Heart right ventricle (tissue), 16 donors: ENCODE measurements at regions not wholly inside any gene's neighbourhood (a gene's known extent, or its start where the extent isn't known, plus 50 kb on each side); places are given as distances from the start of the nearest gene placed in this dataset.
A peak's percentile ranks its signal among the peaks of the same experiment; 100 is the strongest.

Experiments used
- ATAC-seq, 8 donors: fragments of 200-7000 bp; cut with Tn5 transposase; one replicate each; pipeline ENCODE4 v1.9.1; 2020; ENCODE audit warnings: mild to moderate bottlenecking in 8 of 8, moderate library complexity in 8 of 8, moderate number of reproducible peaks in 1 of 8
- DNase-seq, 2 donors: peaks; one replicate each; pipeline ENCODE4 v3.0.0-alpha.2; 2020
- H3K27ac ChIP-seq, 10 donors: fragments of 200-600 bp; sonication (generic) in 2 of 10; one replicate each; pipeline versions ENCODE4 v1.5.0 to v1.8.0; 2020 to 2022; ENCODE audit warnings: mild to moderate bottlenecking in 3 of 10
- H3K27me3 ChIP-seq, 7 donors: fragments of 200-600 bp; one replicate each; pipeline ENCODE4 v1.8.0; 2021 to 2022; ENCODE audit warnings: mild to moderate bottlenecking in 2 of 7
- H3K36me3 ChIP-seq, 9 donors: fragments of 200-600 bp; sonication (generic) in 1 of 9; one replicate each; pipeline versions ENCODE4 v1.5.0 to v1.8.0; 2020 to 2022; ENCODE audit warnings: mild to moderate bottlenecking in 2 of 9
- H3K4me1 ChIP-seq, 9 donors: fragments of 200-600 bp; sonication (generic) in 1 of 9; one replicate each; pipeline versions ENCODE4 v1.5.0 to v1.8.0; 2020 to 2022; ENCODE audit warnings: mild to moderate bottlenecking in 4 of 9
- H3K4me3 ChIP-seq, 10 donors: fragments of 200-600 bp; sonication (generic) in 2 of 10; one replicate each; pipeline versions ENCODE4 v1.5.0 to v1.8.0; 2020 to 2022; ENCODE audit warnings: mild to moderate bottlenecking in 7 of 10, moderate library complexity in 2 of 10
- H3K9me3 ChIP-seq, 11 donors: fragments of 200-600 bp in 10 of 11; sonication (generic) in 2 of 11; one replicate each; pipeline versions ENCODE4 v1.5.0 to v1.8.0; 2013 to 2022; ENCODE audit warnings: mild to moderate bottlenecking in 2 of 11, control low read depth in 1 of 11, moderate library complexity in 1 of 11
- CTCF ChIP-seq, 9 donors: fragments of 200-600 bp; sonication (generic) in 2 of 9; IDR thresholded peaks; one replicate each; pipeline versions ENCODE4 v1.5.0 to v1.8.0; 2021 to 2022; ENCODE audit warnings: antibody characterized with exemption in 9 of 9, mild to moderate bottlenecking in 5 of 9, moderate library complexity in 1 of 9
- WGBS, 2 donors: extraction: QIAGEN DNeasy Blood & Tissue Kit; methylation state at CpG; one replicate each; pipeline ENCODE4 v1.1.7; 2013; ENCODE audit warnings: inconsistent platforms in 1 of 2; 5-methylcytosine and 5-hydroxymethylcytosine counted together
- intact Hi-C, 10 donors: fragments of 100-400 bp; cut with DNase I; formaldehyde crosslinking; loops; one replicate each; pipeline versions ENCODE4 v1.11.1 to v1.14.2; 2022
- donor health status: Arrhythmogenic right ventricular cardiomyopathy.
- donor health status: ischemic (EF 13 %, LVEDD 7.1; RV severe dilation, severe dysfunction).
- donor health status: healthy with polysubstance abuse.
- donor health status: DM: no; HTN: yes; CAD: no.
- donor health status: DM: no; HTN: no; CAD: no.
- donor health status: ischemic (EF 25% LVEDD 6.9; RV normal size, moderate dysfunction).
- donor health status: ischemic (EF 25% LVEDD 5.7; RV mildly dilated, moderate dysfunction).
- donor health status: healthy.
- donor health status: DM: yes; HTN: yes; CAD: no.
- donor health status: Ischemic cardiomyopathy.
- donor health status: ischemic (EF 35%, LVEDD 5.7; RV mildly dilated, moderate dysfunction).
- donor health status: nonischemic (EF 11% LVEDD 7.7; RV severe dilation, severe dysfunction).
- donor health status: DM: yes; HTN: yes; CAD: no.
- donor health status: PGD.
- donor health status: ischemic (EF 29% LVEDD 5.4; RV normal size, mild dysfunction).
- donor health status: nonischemic (EF 23%, LVEDD 6.1; RV moderate dilation, normal function).

GRCh38 chr7:115747174-115747573 is 283.4 kb downstream of the TFEC start:
- no peak for DNase-seq

GRCh38 chr7:115740043-115740442 is 290.5 kb downstream of the TFEC start:
- Histone ChIP-seq H3K4me1 (no peaks in the 10 kb centered on the region), H3K27ac (no peak overlapping the region), H3K36me3 (no peaks in the 10 kb centered on the region), H3K27me3 (no peaks in the 10 kb centered on the region), H3K9me3 (no peaks in the 10 kb centered on the region), H3K4me3 (no peak overlapping the region)
- no peak for ATAC-seq
- TF ChIP-seq CTCF (IDR thresholded peaks at IDR 0.05): no peak
- intact Hi-C loops: no loop called here
- no peak for DNase-seq

More at GRCh38 chr7:115747174-115747573, 283.4 kb downstream of the TFEC start:
- Histone ChIP-seq H3K27ac (no peak overlapping the region), H3K9me3 (no peaks in the 10 kb centered on the region), H3K36me3 (no peaks in the 10 kb centered on the region), H3K4me3 (no peak overlapping the region), H3K27me3 (no peaks in the 10 kb centered on the region), H3K4me1 (no peaks in the 10 kb centered on the region)
- TF ChIP-seq CTCF (IDR thresholded peaks at IDR 0.05): no peak
- intact Hi-C loops: no loop called here
- no peak for ATAC-seq
- WGBS, 2 donors: 60 to 64% methylated on average over 4 of the region's 4 CpGs

- H3K36me3 ChIP-seq: no peaks in the 10 kb centered on the region
- intact Hi-C loops: no loop called here
- ATAC-seq: no peak
- DNase-seq: no peak
- no peaks in the 10 kb centered on the region for H3K4me1 ChIP-seq
- H3K4me3 ChIP-seq: no peak overlapping the region
- H3K9me3 ChIP-seq: no peaks in the 10 kb centered on the region
- no peaks in the 10 kb centered on the region for H3K27me3 ChIP-seq
- TF ChIP-seq CTCF (IDR thresholded peaks at IDR 0.05): no peak
- WGBS, 2 donors: 85 to 86% methylated on average over 3 of the region's 3 CpGs
- H3K27ac ChIP-seq: no peak overlapping the region
Observed at GRCh38 chr7:115734641-115735040, 295.9 kb downstream of the TFEC start.

GRCh38 chr7:115731796-115732471 is 298.6 kb downstream of the TFEC start:
- 37 to 39% methylated on average over 4 of the region's 4 CpGs for WGBS, 2 donors
- no peaks in the 10 kb centered on the region for H3K36me3 ChIP-seq
- H3K9me3 ChIP-seq: no peaks in the 10 kb centered on the region
- no peaks in the 10 kb centered on the region for H3K4me1 ChIP-seq
- no peaks in the 10 kb centered on the region for H3K27me3 ChIP-seq
- TF ChIP-seq CTCF (IDR thresholded peaks at IDR 0.05): no peak
- intact Hi-C loops: no loop called here
- DNase-seq (no peak), ATAC-seq (peak in 3 of 8 donors; percentile 30 to 67 (median 65))
- no peak overlapping the region for H3K27ac ChIP-seq
- no peak overlapping the region for H3K4me3 ChIP-seq
